Endometrium (tissue), 2 donors: ENCODE measurements at regions not wholly inside any gene's neighbourhood (a gene's known extent, or its start where the extent isn't known, plus 50 kb on each side); places are given as distances from the start of the nearest gene placed in this dataset.
"Not testable (repeated sequence)": the region's sequence is repeated elsewhere in the genome, so short reads cannot be mapped to it uniquely, and the experiment has no call there.

ENCODE experiments used
- FAIRE-seq: peaks from 2 replicates; lab custom pipeline; 2012; peaks lifted over from hg19 to GRCh38; lab: Jason Lieb, UNC
- donor health status: control.
- donor health status: control.

- FAIRE-seq = no peak
Measured at GRCh38 chr10:105783936-105784483, 1142.9 kb downstream of the SORCS3 start.

GRCh38 chr10:105774881-105775280 lies 1133.8 kb downstream of the SORCS3 start:
- no peak for FAIRE-seq

- FAIRE-seq = no peak
Measured at GRCh38 chr10:105774351-105774750, 1133.3 kb downstream of the SORCS3 start.

GRCh38 chr10:105770524-105771212 lies 1129.6 kb downstream of the SORCS3 start:
- FAIRE-seq = no peak

- no peak for FAIRE-seq
Measured at GRCh38 chr10:105769248-105770184, 1128.4 kb downstream of the SORCS3 start.

GRCh38 chr10:105763611-105764010 lies 1122.5 kb downstream of the SORCS3 start:
- no peak for FAIRE-seq

- FAIRE-seq = no peak
Measured at GRCh38 chr10:105761576-105762260, 1120.6 kb downstream of the SORCS3 start.

- FAIRE-seq = no peak
Measured at GRCh38 chr10:105759669-105760068, 1118.6 kb downstream of the SORCS3 start.

GRCh38 chr10:105758209-105758998 lies 1117.3 kb downstream of the SORCS3 start:
- FAIRE-seq = no peak

- no peak for FAIRE-seq
Measured at GRCh38 chr10:105757302-105757701, 1116.2 kb downstream of the SORCS3 start.

GRCh38 chr10:105756386-105756785 lies 1115.3 kb downstream of the SORCS3 start:
- no peak for FAIRE-seq

GRCh38 chr10:105751688-105752087 lies 1110.6 kb downstream of the SORCS3 start:
- no peak for FAIRE-seq

GRCh38 chr10:105745596-105746148 lies 1104.6 kb downstream of the SORCS3 start:
- no peak for FAIRE-seq

- no peak for FAIRE-seq
Measured at GRCh38 chr10:105743343-105744056, 1102.4 kb downstream of the SORCS3 start.

- FAIRE-seq = no peak
Measured at GRCh38 chr10:105742923-105743322, 1101.8 kb downstream of the SORCS3 start.

- FAIRE-seq = no peak
Measured at GRCh38 chr10:105742184-105742583, 1101.1 kb downstream of the SORCS3 start.

- no peak for FAIRE-seq
Measured at GRCh38 chr10:105734479-105734878, 1093.4 kb downstream of the SORCS3 start.

GRCh38 chr10:105733924-105734323 lies 1092.8 kb downstream of the SORCS3 start:
- FAIRE-seq = no peak

GRCh38 chr10:105729428-105729827 lies 1088.3 kb downstream of the SORCS3 start:
- FAIRE-seq = no peak

- FAIRE-seq = not testable (repeated sequence)
Measured at GRCh38 chr10:105727586-105727985, 1086.5 kb downstream of the SORCS3 start.

- FAIRE-seq = no peak
Measured at GRCh38 chr10:105727131-105727530, 1086.0 kb downstream of the SORCS3 start.
